Left ventricle myocardium inferior (tissue), 1 donor: ENCODE measurements at regions not wholly inside any gene's neighbourhood (a gene's known extent, or its start where the extent isn't known, plus 50 kb on each side); places are given as distances from the start of the nearest gene placed in this dataset.

Source experiments
- DNase-seq: peaks from one replicate; pipeline ENCODE4 v3.0.0-alpha.2; 2020
- H3K27ac ChIP-seq: fragments of 200-600 bp; replicated peaks from 2 replicates; pipeline ENCODE4 v1.8.0; 2021
- H3K27me3 ChIP-seq: fragments of 200-600 bp; 2 replicates; pipeline ENCODE4 v1.8.0; 2021; ENCODE audit warnings: low read depth
- H3K36me3 ChIP-seq: fragments of 200-600 bp; 2 replicates; pipeline ENCODE4 v1.8.0; 2021
- H3K4me1 ChIP-seq: fragments of 200-600 bp; 2 replicates; pipeline ENCODE4 v1.8.0; 2021
- H3K4me3 ChIP-seq: fragments of 200-600 bp; 2 replicates; pipeline ENCODE4 v1.8.0; 2021; ENCODE audit warnings: mild to moderate bottlenecking, moderate library complexity
- H3K9me3 ChIP-seq: fragments of 200-600 bp; replicated peaks from 2 replicates; pipeline ENCODE4 v1.8.0; 2021
- intact Hi-C: fragments of 100-400 bp; cut with micrococcal nuclease; formaldehyde crosslinking; loops from one replicate; pipeline ENCODE4 v1.11.0; 2022
- TF ChIP-seq, protein P1 (sequence below): fragments of 200-600 bp; IDR thresholded peaks from 2 replicates; pipeline ENCODE4 v1.8.0; 2021; ENCODE audit warnings: antibody characterized with exemption, mild to moderate bottlenecking, borderline replicate concordance
- donor health status: DM: no; HTN: yes; CAD: no; lungs with severe emphysema.

DNA sequence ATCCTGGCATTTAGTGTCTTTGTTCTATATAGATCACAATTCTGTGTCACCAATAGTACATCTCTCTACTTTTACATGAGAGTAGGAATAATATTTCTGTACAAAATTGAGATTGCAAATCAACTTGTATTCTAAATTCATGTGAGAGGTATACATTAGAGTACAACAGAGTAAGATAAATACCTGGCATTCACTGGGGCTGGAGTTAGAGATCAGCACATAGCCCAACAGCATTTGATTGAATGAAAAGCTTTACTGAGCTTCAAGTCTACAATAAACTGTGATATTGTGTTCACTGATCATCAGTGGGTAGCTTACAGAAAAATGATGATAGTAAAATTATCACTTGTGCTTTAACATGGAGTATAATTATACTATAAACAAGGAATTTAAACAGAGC lies 1114.7 kb downstream of the REEP3 start:
- TF ChIP-seq, protein P1, sequence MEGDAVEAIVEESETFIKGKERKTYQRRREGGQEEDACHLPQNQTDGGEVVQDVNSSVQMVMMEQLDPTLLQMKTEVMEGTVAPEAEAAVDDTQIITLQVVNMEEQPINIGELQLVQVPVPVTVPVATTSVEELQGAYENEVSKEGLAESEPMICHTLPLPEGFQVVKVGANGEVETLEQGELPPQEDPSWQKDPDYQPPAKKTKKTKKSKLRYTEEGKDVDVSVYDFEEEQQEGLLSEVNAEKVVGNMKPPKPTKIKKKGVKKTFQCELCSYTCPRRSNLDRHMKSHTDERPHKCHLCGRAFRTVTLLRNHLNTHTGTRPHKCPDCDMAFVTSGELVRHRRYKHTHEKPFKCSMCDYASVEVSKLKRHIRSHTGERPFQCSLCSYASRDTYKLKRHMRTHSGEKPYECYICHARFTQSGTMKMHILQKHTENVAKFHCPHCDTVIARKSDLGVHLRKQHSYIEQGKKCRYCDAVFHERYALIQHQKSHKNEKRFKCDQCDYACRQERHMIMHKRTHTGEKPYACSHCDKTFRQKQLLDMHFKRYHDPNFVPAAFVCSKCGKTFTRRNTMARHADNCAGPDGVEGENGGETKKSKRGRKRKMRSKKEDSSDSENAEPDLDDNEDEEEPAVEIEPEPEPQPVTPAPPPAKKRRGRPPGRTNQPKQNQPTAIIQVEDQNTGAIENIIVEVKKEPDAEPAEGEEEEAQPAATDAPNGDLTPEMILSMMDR, result no peak
- Histone ChIP-seq H3K27ac (no peak overlapping the region), H3K4me1 (no peaks in the 10 kb centered on the region), H3K9me3 (no peaks in the 10 kb centered on the region), H3K36me3 (no peaks in the 10 kb centered on the region), H3K27me3 (no peaks in the 10 kb centered on the region), H3K4me3 (no peak overlapping the region)
- intact Hi-C loops, result no loop called here
- no peak for DNase-seq

DNA sequence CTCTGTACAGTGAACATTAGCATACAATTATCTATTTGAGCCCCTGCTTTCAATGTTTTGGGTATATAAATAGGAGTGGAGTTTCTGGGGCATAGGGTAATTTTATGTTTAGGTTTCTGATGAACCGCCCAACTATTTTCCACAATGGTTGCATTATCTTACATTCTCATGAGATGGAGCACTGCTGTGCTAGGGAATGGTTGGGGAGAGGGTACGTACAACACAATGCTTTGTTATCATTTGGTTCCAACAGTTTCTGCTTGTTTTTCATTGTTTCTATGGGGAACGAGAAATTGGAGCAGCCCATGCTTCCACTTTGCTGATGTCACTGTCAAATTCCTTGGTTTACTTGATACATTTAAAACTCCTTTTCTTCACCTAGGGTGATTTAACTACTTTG lies 1115.3 kb downstream of the REEP3 start:
- Histone ChIP-seq H3K36me3 (no peaks in the 10 kb centered on the region), H3K4me3 (no peak overlapping the region), H3K27me3 (no peaks in the 10 kb centered on the region), H3K27ac (no peak overlapping the region), H3K4me1 (no peaks in the 10 kb centered on the region), H3K9me3 (no peaks in the 10 kb centered on the region)
- intact Hi-C loops, result no loop called here
- DNase-seq, result no peak
- TF ChIP-seq, protein P1, result no peak

DNA sequence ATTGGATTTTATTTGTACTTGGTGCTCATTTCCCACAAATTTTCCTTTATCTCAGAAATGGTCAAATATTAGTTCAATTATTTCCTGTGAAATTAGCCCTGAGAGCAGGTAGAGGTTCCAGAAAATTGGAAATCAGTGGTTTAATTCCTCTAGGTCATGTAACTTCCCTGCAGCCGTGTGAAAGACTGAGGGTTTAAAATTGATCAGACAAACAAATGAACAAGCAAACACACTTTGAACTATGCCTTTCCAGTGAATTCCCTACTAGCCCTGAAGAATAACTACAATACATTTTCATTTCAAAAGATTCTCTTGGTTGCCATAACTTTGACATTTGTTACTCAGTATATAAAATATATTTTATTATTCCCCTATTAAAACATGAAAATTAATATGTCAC lies 1116.7 kb downstream of the REEP3 start:
- no peak overlapping the region for H3K27ac ChIP-seq
- H3K27me3 ChIP-seq, result no peaks in the 10 kb centered on the region
- no peak for DNase-seq
- no peak overlapping the region for H3K4me3 ChIP-seq
- H3K36me3 ChIP-seq, result no peaks in the 10 kb centered on the region
- H3K4me1 ChIP-seq, result no peaks in the 10 kb centered on the region
- TF ChIP-seq, protein P1, result no peak
- intact Hi-C loops, result no loop called here
- no peaks in the 10 kb centered on the region for H3K9me3 ChIP-seq

DNA sequence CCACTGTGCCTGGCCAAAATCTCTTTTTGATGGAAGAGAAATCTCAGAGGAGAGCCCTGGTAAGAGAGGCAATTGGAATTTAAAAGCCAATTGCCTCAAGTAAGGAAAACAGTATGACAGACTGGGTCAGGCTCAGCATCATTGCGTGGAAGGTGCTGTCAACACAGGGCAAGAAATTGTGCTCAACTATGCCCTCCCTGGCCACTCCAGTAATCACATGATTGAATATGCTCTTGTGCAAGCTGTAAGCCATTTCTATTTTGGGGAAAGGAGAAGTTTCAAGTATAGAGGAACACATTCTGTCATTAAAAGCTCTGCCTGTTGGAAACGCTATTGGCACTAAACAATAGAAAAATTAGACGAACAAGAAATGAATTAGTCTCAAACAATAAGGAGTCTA lies 1127.7 kb downstream of the REEP3 start:
- Histone ChIP-seq H3K4me3 (no peak overlapping the region), H3K27me3 (no peaks in the 10 kb centered on the region), H3K36me3 (no peaks in the 10 kb centered on the region), H3K27ac (no peak overlapping the region), H3K4me1 (no peaks in the 10 kb centered on the region), H3K9me3 (no peaks in the 10 kb centered on the region)
- no peak for DNase-seq
- intact Hi-C loops, result no loop called here
- TF ChIP-seq, protein P1, result no peak

DNA sequence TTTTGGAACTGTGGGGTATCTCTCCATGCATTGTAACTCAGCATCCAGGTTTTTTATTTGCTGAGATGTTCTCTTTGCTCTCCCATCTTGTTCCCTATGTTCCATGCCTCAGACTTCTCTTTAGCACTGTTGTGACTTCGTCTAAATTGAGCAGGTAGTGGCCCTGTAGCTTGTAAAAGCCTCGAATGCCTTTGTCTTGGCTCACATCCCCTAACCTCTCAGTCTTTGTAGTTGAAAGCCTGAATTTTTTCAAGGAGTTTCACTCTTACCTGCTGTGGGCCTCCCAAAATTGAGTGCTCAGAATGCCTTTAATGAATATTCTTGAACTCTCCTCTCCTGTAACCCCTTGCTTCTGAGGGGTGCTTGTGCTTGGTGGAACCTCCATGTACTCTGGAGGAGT lies 1137.3 kb downstream of the REEP3 start:
- intact Hi-C loops, result no loop called here

More for the DNA sequence above, 1137.3 kb downstream of the REEP3 start:
- Histone ChIP-seq H3K4me1 (no peaks in the 10 kb centered on the region), H3K36me3 (no peaks in the 10 kb centered on the region), H3K9me3 (peaks cover 5% of the 10 kb centered on the region), H3K27ac (no peak overlapping the region), H3K4me3 (no peak overlapping the region), H3K27me3 (no peaks in the 10 kb centered on the region)
- no peak for DNase-seq
- TF ChIP-seq, protein P1, result no peak
